ENCODE measurements at regions not wholly inside any gene's neighbourhood (a gene's known extent, or its start where the extent isn't known, plus 50 kb on each side); places are given as distances from the start of the nearest gene placed in this dataset.

DNA sequence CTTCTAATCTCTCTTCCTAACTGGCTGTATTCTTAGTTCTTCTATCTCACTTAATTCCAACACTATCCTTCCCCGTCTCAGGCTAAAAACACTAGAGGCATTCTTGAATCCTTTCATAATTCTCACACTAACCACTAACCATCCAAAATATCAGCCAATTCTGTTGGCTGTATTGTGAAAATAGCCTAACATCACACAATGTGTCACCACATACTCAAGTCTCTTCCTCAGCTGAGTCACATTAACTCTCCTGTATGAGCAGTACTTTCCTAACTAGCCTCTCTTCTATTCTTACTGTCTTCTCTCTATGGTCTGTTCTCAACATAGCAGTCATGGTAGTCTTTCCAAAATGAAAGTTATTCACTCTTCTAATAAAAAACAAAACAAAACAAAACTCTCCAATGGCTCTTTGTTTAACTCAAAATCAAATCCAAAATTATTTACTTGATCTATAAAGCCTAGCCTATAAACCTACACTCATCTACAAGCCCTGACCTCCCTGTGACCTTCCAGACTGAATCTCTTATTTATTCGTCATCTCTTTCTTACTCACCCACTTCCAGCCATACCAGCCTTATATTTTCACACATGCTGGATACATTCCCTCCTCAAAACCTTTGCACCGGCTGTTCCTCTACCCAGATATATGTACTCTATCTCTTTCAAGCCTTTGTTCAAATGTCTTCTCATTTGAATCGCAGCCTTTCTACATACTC, 445.9 kb downstream of the TLL1 start (continued):
- TF ChIP-seq TBP (IDR thresholded peaks at IDR 0.05; ENCODE audit: low read depth, low read length) (no peak), TCF12 (IDR thresholded peaks at IDR 0.05; ENCODE audit: low read depth, low read length) (no peak), CTBP2 (IDR thresholded peaks at IDR 0.05; ENCODE audit: borderline replicate concordance, insufficient read depth, insufficient read length, low read length) (no peak), SP2 (IDR thresholded peaks at IDR 0.05; ENCODE audit: low read length) (no peak), EP300 (IDR thresholded peaks at IDR 0.05; ENCODE audit: borderline replicate concordance in 1 of 2, low read depth in 2 of 2, low read length in 2 of 2) (no peak), BACH1 (IDR thresholded peaks at IDR 0.05; ENCODE audit: low read length) (no peak), GTF2F1 (IDR thresholded peaks at IDR 0.05; ENCODE audit: borderline replicate concordance, low read depth, low read length) (no peak), SIRT6 (IDR thresholded peaks at IDR 0.05; ENCODE audit: low read length) (no peak)
